ENCODE measurements at regions not wholly inside any gene's neighbourhood (a gene's known extent, or its start where the extent isn't known, plus 50 kb on each side); places are given as distances from the start of the nearest gene placed in this dataset.

GRCh38 chr9:107983762-107984161 is 494.2 kb upstream of the KLF4 start:
- TF ChIP-seq CTCF (IDR thresholded peaks at IDR 0.05; ENCODE audit: borderline replicate concordance, insufficient read depth, low read depth, low read length), result no peak

GRCh38 chr9:107983181-107983603 is 493.6 kb upstream of the KLF4 start:
- no peak overlapping the region for H3K4me3 ChIP-seq (ENCODE audit: low read depth, low read length)
- TF ChIP-seq CTCF (IDR thresholded peaks at IDR 0.05; ENCODE audit: borderline replicate concordance, insufficient read depth, low read depth, low read length), result no peak

More at GRCh38 chr9:107983762-107984161, 494.2 kb upstream of the KLF4 start:
- no peak overlapping the region for H3K4me3 ChIP-seq (ENCODE audit: low read depth, low read length)

GRCh38 chr9:107982745-107983144 is 493.2 kb upstream of the KLF4 start:
- no peak overlapping the region for H3K4me3 ChIP-seq (ENCODE audit: low read depth, low read length)
- TF ChIP-seq CTCF (IDR thresholded peaks at IDR 0.05; ENCODE audit: borderline replicate concordance, insufficient read depth, low read depth, low read length), result no peak

- TF ChIP-seq CTCF (IDR thresholded peaks at IDR 0.05; ENCODE audit: borderline replicate concordance, insufficient read depth, low read depth, low read length), result no peak
- H3K4me3 ChIP-seq (ENCODE audit: low read depth, low read length), result no peak overlapping the region
These were observed 492.4 kb upstream of the KLF4 start for GRCh38 chr9:107982001-107982400.

- no peak overlapping the region for H3K4me3 ChIP-seq (ENCODE audit: low read depth, low read length)
- TF ChIP-seq CTCF (IDR thresholded peaks at IDR 0.05; ENCODE audit: borderline replicate concordance, insufficient read depth, low read depth, low read length), result no peak
These were observed 491.4 kb upstream of the KLF4 start for GRCh38 chr9:107980984-107981383.

GRCh38 chr9:107976767-107977166 is 487.2 kb upstream of the KLF4 start:
- TF ChIP-seq CTCF (IDR thresholded peaks at IDR 0.05; ENCODE audit: borderline replicate concordance, insufficient read depth, low read depth, low read length), result no peak
- no peak overlapping the region for H3K4me3 ChIP-seq (ENCODE audit: low read depth, low read length)

GRCh38 chr9:107975426-107976010 is 485.9 kb upstream of the KLF4 start:
- TF ChIP-seq CTCF (IDR thresholded peaks at IDR 0.05; ENCODE audit: borderline replicate concordance, insufficient read depth, low read depth, low read length), result no peak
- no peak overlapping the region for H3K4me3 ChIP-seq (ENCODE audit: low read depth, low read length)

All from GM12875 (cell line).